Tongue (tissue), 1 donor: ENCODE measurements at regions not wholly inside any gene's neighbourhood (a gene's known extent, or its start where the extent isn't known, plus 50 kb on each side); places are given as distances from the start of the nearest gene placed in this dataset.

Experiments
- DNase-seq: peaks from one replicate; pipeline ENCODE4 v3.0.0-alpha.2; 2015

DNA sequence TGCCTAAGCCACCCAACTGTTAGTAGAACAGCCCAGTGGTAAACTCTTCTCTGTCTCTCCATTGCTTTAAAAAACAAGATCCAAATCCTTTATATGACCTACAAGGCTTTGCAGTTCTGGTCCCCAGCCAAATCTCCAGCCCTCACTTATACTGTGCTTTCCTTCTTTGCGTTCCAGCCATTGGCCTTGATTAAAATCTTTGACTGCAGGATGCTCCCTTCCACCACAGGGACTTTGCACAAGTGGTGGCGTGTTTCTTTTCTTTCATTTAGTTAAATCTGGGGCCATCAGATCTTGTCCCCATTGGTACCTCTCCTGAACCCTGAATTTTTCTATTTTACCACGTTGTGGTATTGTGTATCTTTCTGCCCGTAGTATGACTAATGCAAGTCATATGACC lies 183.7 kb downstream of the VRK1 start:
- DNase-seq, result no peak

DNA sequence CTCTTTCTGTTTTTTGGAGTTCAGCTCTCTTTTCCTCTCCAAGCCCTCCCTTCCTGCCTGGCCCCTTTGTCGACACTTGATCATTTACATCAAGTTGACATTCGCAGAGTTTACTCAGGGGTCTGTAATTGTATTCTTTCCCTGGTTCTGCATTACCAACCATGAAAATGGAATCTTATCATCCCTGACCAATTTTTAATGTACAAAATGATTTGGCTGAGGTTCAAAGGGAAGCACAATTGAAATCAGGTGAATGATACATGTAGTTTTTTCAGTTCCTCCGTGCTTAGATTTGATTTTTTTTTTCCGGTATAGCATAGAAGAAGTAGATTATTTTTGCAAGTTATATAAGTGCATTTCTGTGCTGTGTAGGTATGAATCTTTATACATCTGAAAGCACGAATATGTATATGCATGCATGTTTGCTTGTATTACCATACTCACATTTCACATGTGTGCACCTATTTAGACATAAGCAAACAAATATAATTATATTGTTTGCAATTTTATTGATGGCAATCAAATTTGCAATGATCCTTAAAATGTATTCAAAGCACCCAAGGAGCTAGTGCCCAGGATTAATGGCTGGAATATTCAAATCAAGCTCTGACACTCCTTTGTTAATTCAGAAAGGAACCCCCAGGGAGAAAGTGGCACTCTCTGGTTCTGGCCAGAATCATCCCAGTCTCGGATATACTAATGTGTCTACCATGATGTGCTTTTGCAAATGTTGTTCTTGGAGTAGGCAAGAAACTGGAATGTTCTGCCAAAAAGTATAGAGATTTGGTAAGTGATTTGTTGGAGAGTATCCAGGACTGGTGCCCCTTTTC lies 189.3 kb downstream of the VRK1 start:
- no peak for DNase-seq

GRCh38 chr14:96987086-96987474 lies 189.9 kb downstream of the VRK1 start:
- DNase-seq, result no peak

GRCh38 chr14:96987771-96988170 lies 190.6 kb downstream of the VRK1 start:
- no peak for DNase-seq

GRCh38 chr14:96989306-96989705 lies 192.1 kb downstream of the VRK1 start:
- DNase-seq, result no peak

GRCh38 chr14:96991226-96991625 lies 194.0 kb downstream of the VRK1 start:
- DNase-seq, result no peak

DNA sequence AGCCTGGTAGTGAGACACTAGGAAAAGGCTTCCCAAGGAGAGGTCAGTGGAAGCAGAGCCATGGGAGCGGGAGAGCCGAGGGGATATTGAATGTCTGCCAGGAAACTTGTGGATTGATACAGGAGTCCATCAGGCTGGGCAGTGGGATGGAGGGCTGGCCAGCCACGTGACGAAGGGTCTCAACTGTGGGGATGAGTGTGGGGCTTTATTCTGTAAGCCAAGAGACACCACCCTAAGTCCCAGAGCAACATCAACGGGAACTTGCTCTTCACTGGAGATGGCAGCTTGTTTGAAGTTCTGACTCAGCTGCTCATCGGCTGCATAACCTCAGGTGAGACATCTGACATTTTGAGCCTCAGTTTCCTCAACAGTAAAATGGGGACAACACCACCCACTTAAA lies 197.8 kb downstream of the VRK1 start:
- DNase-seq, result no peak

GRCh38 chr14:96997269-96997668 lies 200.1 kb downstream of the VRK1 start:
- no peak for DNase-seq

DNA sequence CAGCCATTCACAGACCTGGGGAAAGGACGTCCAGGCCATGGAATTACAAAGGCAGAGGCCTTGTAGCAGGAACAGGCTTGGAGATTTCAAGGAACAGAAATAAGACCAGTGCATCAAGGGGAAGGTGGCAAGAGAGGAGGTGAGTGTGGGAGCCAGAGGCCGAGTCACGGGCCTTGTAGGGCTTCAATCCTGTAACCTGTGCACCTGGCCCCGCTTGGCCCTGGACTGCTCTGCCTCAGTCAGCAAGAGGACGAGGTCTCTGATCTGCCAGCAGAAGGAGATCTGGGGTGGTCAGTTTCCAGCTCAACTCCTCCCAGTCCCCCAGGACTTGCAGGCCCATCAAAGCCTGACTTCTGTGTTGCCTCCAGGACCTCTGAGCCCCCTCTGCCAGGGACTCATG lies 200.8 kb downstream of the VRK1 start:
- no peak for DNase-seq

GRCh38 chr14:96999654-97000155 lies 202.5 kb downstream of the VRK1 start:
- DNase-seq, result no peak

GRCh38 chr14:97002454-97002853 lies 205.3 kb downstream of the VRK1 start:
- no peak for DNase-seq

- no peak for DNase-seq
Observed at GRCh38 chr14:97005934-97006333, 208.8 kb downstream of the VRK1 start.

- no peak for DNase-seq
Observed at GRCh38 chr14:97010491-97011160, 213.4 kb downstream of the VRK1 start.

DNA sequence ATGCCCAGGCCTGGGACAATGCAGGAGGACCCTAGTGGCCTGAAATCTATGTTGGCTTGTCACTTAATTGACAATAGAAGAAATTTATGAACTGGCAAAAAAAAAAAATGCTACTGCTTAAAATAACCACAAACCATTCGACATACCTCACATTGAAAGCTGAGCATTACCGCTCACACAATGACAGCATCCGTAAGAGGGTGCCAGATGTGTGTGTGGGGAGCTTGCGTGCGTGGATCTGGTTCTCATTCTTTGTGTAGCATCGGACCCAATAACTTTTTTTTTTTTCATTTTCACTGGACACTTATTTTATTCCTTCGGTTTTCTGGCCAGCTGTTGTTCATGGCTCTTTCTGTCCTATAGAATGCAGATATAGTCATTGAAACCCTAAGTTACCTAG lies 216.7 kb downstream of the VRK1 start:
- DNase-seq, result no peak

DNA sequence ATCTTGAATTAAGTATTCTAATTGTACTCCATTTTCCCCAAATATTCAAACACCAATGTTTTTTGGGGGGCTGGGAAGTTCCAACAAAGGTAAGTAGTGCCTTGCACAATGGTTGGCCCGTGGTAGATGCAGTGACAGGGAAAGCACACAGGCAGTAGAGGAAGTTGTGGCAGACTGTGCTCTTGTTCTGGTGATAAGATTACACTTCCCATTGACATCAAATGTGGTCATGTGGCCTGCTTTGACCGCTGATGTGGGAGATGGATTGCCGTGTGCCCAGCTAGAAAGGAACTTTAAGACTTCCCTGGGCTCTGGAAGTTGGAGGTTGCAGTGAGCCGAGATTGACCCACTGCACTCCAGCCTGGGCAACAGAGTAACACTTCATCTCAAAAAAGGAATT lies 223.8 kb downstream of the VRK1 start:
- no peak for DNase-seq

- DNase-seq, result no peak
Observed at GRCh38 chr14:97021571-97022168, 224.5 kb downstream of the VRK1 start.

DNA sequence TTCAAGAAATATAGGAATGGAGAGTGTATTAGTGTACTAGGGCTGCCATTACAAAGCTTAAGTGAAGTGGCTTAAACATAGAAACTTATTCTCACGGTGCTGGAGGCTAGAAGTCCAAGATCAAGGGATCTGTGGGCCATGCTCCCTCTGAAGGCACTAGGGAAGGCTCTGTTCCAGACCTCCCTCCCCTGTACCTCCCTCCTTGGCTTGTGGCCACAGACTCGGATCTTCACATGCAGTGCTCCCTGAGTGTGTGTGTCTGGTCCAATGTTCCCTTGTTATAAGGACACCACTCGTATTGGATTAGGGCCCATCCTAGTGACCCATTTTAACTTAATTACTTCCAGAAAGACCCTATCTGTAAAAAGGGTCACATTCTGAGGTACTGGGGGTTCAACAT lies 225.6 kb downstream of the VRK1 start:
- DNase-seq, result no peak

- no peak for DNase-seq
Observed at GRCh38 chr14:97023871-97024270, 226.7 kb downstream of the VRK1 start.

GRCh38 chr14:97024300-97024699 lies 227.1 kb downstream of the VRK1 start:
- DNase-seq, result no peak

- DNase-seq, result no peak
Observed at GRCh38 chr14:97025722-97026121, 228.5 kb downstream of the VRK1 start.

DNA sequence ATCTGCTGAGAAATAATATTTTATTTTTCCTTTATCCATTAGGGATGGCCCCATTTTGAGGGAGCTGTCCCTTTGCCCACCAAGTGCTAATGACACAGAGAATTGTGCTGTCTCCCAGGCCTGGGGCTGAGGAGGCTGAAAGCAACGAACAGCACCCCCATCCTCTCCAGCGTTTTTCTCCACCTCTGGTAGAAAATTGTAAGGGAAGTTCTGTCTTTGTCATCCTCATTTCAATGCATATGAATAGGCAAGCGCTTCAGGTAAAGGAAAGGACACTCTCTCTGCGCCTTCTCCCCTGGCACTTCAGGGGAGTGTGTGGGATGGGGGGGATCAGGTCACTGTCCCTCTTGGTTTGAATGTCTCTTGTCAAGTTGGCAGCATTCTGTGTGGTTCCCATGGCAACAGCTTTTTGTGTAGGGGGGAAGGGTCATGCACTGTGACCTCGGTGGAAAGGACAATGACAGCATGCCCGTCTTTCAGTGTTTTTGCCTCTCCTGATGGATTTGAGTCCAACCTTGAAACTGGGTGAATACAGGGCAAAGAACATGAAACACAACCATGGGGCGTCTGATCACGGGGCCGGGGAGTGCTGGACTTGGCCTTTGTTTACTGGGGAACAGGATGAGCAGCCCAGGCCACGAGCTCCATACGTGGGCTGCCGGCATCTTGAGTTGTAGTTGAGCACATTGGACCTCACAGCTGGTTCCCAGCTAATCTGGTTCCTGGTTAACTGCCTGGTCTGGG lies 230.2 kb downstream of the VRK1 start:
- no peak for DNase-seq

DNA sequence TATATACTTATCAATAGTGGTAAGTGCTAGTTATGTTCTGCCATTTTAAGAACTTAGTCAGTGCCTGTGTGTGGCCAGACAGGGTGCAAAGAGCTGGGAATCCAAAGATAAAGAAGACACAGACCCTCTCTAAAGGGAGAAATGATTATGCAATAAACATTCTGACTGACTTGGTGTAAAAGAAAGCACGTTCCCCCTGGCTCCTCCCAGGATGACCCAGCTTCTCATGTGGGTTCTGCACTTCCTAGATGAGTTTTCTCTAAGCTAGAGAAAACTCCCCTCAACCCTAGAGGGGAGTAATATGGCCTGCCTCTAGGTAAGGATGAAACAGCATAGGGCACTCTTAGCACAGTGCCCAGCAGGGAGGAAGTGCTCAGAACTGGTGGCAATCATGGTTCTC lies 231.2 kb downstream of the VRK1 start:
- no peak for DNase-seq

DNA sequence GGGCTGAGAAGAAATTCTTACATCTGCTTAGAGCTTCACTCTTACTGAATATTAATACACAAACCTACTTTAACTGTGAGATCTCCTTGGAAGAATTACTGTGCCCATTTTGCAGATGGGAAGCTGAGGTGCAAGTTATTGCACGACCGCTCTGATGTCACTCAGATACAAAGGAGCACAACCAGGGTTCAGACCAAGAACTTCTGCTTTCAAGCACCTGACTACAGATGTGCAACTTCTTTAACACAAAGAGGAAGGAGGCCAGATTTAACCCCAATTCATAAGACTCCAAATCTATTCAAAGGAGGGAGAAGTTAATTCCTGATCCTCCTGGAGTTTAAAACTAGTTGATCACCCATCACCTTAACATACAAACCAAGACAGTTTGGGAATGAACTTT lies 232.6 kb downstream of the VRK1 start:
- DNase-seq, result no peak
